Hypothalamus (tissue), 51 donors: ENCODE measurements at regions not wholly inside any gene's neighbourhood (a gene's known extent, or its start where the extent isn't known, plus 50 kb on each side); places are given as distances from the start of the nearest gene placed in this dataset.
"Not testable (repeated sequence)": the region's sequence is repeated elsewhere in the genome, so short reads cannot be mapped to it uniquely, and the experiment has no call there.

Experiments
- DNase-seq, 51 donors: peaks; one replicate each; lab custom pipeline; 2025; lab: John Stamatoyannopoulos, UW

- no peak for DNase-seq
Measured at GRCh38 chr1:212155219-212155618, 119.7 kb downstream of the DTL start.

DNA sequence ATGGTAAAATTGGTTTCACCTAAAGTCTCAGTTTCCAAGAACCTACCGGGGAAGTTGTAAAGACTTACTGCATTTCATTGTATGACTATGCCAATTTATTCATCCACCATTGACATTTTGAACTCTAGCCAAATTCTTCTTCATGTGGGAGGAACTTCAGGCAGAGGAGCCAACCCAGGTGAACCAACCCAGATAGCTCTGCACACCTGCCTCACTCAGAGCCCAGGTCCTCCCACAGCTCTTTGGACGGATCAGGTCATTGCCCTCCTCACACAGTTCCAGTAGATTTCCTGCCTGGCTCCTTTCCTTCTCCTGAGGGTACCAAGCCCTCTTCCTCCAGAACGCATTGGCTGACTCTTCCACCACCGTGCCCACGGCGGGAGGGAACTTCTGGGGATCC is 121.7 kb downstream of the DTL start:
- DNase-seq = no peak

DNA sequence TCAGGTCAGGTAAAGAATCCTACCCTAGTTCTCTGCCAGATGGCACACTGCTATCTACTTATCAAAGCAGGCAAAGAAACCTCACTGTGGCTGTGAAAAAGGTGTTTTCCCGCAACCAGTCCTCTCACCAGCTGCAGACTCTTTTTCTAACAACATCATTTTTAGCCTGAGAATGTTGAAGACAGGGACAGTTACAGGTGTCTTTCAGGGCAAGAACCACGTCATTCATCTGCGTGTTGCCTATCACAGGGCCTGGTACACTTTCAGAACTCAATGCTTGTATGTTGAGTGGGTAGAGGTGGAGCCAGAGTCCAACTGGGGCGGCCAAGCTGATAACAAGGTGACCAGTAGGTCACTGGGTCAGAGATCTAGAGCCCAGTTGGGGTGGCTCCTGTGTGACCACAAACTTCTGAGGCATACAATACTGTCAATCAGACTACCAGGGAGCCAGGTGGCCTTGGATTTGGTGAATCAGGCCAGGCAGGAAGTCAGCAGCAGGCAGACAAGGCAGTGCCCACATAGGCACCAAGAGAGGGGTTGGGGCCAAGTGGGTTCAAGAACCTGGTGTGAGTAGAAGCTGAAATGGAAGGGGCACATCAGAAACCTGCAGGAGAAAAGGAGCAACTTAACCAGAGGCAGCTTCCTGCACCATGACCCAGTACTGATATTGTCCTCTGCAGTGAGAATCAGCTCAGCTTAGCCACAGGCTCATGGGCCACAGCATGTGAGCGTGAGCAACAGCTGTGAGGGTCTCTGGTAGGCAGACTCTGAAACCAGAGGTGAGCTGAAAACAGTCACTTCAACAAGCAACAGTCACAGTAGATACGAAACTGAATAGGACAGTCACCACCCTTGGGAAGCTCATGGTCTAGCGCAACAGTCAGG is 123.6 kb downstream of the DTL start:
- DNase-seq = no peak

- no peak for DNase-seq
Measured at GRCh38 chr1:212161231-212161781, 123.9 kb upstream of the PPP2R5A start.

- DNase-seq = no peak
Measured at GRCh38 chr1:212162635-212163034, 122.6 kb upstream of the PPP2R5A start.

DNA sequence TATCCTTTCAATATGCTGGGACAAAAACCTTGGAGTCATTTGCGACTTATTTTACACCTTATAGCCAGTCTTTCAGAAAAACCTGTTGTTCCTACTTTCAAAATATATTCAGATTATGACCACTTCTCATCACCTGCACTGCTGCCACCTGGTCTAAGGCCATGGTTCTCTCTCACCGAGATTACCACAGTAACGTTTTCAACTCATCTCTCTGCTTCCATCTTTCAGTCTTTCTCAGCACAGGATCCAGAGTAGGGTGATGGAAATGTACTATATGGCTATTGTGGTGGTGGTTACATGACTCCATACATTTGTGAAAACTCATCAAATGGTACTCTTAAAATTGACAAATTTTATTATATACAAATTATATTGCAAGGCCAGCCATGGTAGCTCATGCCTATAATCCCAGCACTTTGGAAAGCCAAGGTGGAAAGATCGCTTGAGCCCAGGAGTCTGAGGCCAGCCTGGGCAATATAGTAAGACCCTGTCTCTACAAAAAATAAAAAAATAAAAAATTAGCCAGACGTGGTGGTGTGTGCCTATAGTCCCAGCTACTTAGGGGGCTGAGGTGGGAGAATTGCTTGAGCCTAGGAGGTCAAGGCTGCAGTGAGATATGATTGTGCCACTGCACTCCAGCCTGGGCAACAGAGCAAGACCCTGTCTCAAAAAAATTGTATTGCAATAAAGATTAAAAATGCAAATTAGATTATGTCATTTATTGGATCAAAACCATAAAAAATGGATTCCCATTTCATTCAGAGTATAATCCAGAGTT is 120.9 kb upstream of the PPP2R5A start:
- DNase-seq = no peak

DNA sequence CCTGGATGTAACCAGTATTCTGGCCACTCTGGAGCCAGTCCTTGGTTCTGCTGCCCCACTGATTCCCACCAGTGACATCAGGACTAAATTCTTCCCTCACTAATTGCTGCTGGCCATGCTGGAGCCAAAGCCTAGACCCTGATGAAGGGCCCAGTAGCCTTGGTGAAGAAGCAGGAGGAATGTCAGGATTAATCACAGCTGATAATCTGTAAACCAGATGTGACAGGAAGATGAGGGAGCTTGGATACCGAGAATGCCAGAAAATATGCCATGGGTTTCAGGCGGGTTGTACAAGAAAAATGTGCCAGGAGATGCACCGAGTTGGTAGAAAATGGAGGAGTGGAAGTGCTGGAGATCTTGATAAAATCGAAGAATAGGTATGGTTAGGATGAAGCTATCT is 119.0 kb upstream of the PPP2R5A start:
- no peak for DNase-seq

DNA sequence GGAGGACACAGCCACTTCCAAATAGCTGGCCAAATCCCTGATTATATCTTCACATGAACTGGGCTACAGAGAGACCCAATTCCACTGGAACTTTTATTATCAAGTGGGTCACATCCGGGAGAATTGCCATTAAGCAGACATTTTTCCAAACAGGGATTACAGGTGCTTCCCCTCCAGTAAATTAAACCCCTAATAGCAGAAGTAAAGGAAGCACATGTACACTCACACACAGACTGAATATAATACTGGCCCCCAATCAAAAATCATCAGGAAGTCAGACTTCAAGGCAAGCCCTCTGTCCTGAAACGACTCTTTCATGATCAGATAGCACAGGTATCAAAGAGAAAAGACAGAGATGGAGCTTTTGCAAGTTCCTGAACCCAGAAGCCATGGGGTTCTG is 118.6 kb upstream of the PPP2R5A start:
- no peak for DNase-seq

DNA sequence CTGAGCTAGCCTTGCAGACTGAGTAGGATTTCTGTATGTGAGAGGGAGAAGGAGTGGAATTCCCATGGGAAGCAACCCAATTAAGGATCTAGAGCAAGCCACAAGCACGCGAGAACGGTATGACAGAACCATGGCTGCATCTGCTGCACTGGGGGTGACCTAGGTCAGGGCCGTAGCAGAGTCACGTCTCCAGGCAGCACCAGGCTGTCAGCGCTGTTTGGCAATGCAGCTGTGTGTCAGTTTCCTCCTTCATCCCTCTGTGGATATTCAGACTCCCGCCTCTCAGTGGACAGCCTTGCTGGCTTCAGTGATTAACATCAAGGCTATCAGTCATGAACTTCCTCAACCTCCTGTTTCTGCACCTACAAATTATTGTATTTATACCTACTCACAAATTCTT is 118.1 kb upstream of the PPP2R5A start:
- DNase-seq = peak in 4 of 51 donors; percentile 1 to 3 (median 2)

DNA sequence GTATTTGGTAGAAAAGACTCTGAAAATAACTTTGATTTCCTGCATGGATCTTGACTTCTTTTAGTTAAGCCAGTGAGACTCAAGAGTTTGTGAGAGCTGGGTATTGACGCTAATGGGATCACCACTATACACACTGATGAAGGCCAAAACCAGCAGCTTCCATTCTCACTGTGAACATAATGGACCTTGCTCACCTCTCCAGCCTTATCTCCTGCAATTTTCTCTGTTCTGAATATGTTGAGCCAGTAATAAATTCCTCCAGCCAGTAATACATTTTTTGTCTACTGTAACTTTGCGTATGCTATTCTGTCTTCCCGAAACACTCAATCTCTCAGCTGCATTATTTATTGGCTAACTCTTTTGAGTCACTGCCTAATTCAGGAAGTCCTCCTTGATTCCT is 111.6 kb upstream of the PPP2R5A start:
- DNase-seq = no peak

DNA sequence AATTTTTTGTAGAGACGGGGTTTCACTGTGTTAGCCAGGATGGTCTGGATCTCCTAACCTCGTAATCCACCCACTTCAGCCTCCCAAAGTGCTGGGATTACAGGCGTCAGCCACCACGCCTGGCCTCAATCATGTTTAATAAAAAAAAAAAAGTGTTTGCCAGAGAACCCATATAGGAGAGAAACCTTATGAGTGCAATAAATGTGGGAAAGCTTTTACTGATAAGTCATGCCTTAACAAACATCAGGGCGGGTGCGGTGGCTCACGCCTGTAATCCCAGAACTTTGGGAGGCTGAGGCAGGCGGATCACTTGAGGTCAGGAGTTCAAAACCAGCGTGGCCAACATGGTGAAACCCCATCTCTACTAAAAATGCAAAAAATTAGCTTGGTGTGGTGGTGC is 110.9 kb upstream of the PPP2R5A start:
- not testable (repeated sequence) for DNase-seq

GRCh38 chr1:212177542-212177941 is 107.7 kb upstream of the PPP2R5A start:
- no peak for DNase-seq

DNA sequence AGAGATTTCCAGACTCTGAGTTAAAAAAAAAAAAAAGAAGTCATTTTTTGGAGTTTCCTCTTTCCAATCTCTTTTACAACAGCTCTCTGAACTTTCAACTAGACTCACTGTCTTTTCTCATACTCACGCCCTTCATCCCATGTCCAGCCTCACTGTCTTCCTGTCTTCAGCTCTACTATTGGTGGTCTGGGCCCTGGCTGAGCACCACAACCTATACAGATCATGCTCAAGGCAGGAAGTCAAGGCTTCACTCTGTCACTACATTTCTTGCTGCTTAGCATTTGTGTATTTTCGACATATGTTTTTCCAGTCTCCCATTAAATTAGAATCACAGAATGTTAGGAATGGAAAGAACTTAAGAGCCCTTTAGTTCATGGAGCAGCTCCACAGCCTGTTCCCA is 106.4 kb upstream of the PPP2R5A start:
- DNase-seq = no peak

DNA sequence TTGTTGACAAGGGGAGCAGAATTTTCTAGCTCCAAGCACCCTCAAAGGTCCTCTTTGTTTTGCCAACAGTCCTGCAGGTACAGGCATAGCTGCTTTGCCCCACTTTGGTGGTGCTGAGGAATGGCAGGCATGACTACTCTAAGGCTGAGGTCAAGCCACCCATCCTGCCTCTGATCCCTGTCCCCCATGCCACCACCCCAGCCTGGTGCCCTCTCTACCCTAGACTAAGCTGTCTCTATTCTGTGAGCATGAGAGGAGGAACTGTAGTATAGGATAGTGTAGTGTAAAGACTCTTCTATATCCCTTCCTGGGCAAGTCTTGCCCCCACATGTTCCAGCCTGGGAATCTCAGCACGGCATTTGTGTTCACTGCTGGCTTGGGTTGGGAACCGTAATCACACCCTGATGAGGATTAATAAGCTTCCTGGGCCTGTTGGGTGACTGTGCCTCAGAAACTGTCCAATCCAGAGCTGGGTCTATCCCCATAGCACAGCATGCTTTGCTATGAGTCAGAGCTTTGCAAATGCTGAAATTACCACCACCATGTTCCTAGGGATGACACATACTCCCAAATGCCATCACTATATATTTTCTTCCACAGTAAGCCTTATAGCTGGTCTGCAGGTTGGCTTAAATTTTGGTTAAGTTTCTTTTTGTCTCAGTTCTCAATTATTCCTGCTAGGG is 105.7 kb upstream of the PPP2R5A start:
- peak in 1 of 51 donors; percentile 50 for DNase-seq

DNA sequence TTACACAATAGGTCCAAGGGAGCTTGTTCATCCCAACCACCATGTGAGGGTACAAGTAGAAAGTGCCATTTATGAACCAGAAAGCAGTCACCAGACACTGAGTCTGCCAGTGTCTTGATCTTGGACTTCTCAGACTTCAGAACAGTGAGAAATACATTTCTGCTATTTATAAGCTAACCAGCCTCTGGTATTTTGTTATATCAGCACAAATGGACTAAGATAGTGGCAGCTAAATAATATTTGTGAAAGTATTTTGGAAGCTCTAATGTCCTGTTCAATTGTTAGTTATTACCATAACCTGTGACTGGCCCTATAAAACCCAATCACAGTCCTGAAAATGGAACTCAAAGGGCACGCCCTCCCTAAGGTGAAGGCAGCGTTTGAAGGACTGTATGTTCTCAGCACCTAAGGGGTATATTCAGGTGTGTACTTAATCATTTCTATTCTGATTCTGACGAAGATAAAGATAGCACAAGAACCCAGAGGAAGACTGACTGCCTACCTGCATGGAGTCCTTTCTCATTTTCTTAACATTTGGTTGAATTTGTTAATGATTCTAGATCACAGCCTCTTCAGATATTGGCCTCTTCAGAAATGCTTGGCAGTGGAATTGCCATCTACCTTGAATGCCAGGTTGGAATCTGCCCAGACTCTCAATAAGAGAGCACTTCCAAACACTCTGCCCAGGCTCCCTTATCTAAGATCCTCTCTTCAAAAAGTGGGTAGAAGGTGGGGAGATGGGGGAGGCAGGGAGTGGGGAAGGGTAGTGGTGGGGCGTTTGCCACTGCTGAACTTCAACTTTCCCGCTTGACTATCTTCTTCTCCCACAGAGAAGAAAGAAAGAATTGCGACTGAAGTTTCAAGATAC is 104.0 kb upstream of the PPP2R5A start:
- DNase-seq = no peak

DNA sequence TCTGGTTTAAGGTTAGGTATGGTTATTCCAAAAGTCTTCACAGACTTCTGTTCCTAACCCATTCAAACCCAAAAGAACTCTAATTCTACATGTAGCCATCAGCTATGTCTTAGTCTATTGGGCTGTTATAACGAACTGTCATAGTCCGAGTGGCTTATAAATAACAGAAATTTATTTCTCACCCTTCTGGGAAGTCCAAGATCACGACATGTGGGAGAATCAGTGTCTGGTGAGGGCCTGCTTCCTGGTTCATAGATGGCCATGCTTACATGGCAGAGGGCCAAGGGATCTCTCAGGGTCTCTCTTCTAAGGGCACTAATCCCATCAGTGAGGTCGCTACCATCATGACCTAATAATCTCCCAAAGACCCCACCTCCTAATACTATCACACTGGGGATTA is 103.0 kb upstream of the PPP2R5A start:
- DNase-seq = no peak

GRCh38 chr1:212182579-212182978 is 102.6 kb upstream of the PPP2R5A start:
- no peak for DNase-seq

- no peak for DNase-seq
Measured at GRCh38 chr1:212186427-212187207, 98.6 kb upstream of the PPP2R5A start.
